ENCODE measurements at regions not wholly inside any gene's neighbourhood (a gene's known extent, or its start where the extent isn't known, plus 50 kb on each side); places are given as distances from the start of the nearest gene placed in this dataset.

DNA sequence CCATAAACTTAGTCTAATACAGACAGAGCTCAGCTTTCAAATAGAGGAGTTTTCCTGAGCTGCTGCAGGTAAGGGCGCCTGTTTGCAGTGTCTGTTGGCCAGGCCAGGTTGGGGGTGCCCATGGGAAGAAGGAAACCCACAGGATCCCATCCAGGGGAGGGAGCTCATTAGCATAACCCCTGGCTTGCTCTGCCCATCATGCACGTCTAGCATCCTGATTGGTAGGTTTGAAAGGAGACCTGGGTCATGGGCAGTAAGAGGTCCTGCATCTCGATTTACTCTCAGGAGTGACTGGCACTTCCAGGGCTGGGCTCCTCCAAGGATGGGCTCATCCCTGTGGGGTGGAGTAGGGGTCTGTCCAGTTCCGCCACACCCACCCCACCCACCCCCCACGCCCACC, 103.7 kb upstream of the CLDN14 start:
- CTCF ChIA-PET (ENCODE audit: low intra/inter-chr PET ratio, low total read pairs) = no interaction called here

More for the DNA sequence above, 103.7 kb upstream of the CLDN14 start:
- Histone ChIP-seq H3K4me1 (ENCODE audit: insufficient read depth, low read length) (no peaks in the 10 kb centered on the region), H3K36me3 (replicated peaks in 1 of 2; ENCODE audit: control insufficient read depth in 1 of 2, insufficient read depth in 2 of 2, low read length in 2 of 2) (no peaks in the 10 kb centered on the region), H3K4me3 (replicated peaks in 1 of 3; ENCODE audit: insufficient read depth in 1 of 3, low read depth in 2 of 3, low read length in 3 of 3) (no peak overlapping the region), H3K79me2 (ENCODE audit: insufficient read depth, low read length) (no peaks in the 10 kb centered on the region), H3K4me2 (ENCODE audit: low read depth, low read length) (no peak overlapping the region), H3K27me3 (ENCODE audit: control insufficient read depth in 1 of 2, insufficient read depth in 2 of 2, low read length in 2 of 2) (peaks cover 0 to 6% of the 10 kb centered on the region in 2 experiments; a peak in 1 of 5 replicates), H2AFZ (ENCODE audit: low read length) (no peak overlapping the region), H3K9ac (ENCODE audit: insufficient read depth, low read depth, low read length) (no peak overlapping the region), H3K27ac (ENCODE audit: extremely low read length, insufficient read depth, low read length) (no peak overlapping the region), H4K20me1 (ENCODE audit: insufficient read depth, low read length) (no peaks in the 10 kb centered on the region), H3K9me3 (ENCODE audit: low read length) (no peaks in the 10 kb centered on the region)
- WGBS (ENCODE audit: low lambda C conversion rate) = 18% methylated on average over 3 of the region's 5 CpGs
- no TSS peak for BruUV-seq (replicated peaks)
- ATAC-seq (no peak), FAIRE-seq (no peak), DNase-seq (ENCODE audit: low spot score) (no peak)
- POLR2A ChIA-PET = no interaction called here
- no peak for TF ChIP-seq MTF2 (CRISPR knock-in tag; IDR thresholded peaks at IDR 0.05; ENCODE audit: borderline replicate concordance)
- TF ChIP-seq HMG20A (CRISPR knock-in tag; IDR thresholded peaks at IDR 0.05; ENCODE audit: borderline replicate concordance) = no peak
- no peak for TF ChIP-seq ZNF460 (CRISPR knock-in tag; IDR thresholded peaks at IDR 0.05; ENCODE audit: borderline replicate concordance)
- no peak for TF ChIP-seq ZNF30 (CRISPR knock-in tag; IDR thresholded peaks at IDR 0.05)
- no peak for TF ChIP-seq ZNF558 (CRISPR knock-in tag; IDR thresholded peaks at IDR 0.05; ENCODE audit: borderline replicate concordance)
- no peak for TF ChIP-seq NFYC (CRISPR knock-in tag; IDR thresholded peaks at IDR 0.05)
- TF ChIP-seq ZNF557 (CRISPR knock-in tag; IDR thresholded peaks at IDR 0.05) = no peak
- TF ChIP-seq, protein P1, sequence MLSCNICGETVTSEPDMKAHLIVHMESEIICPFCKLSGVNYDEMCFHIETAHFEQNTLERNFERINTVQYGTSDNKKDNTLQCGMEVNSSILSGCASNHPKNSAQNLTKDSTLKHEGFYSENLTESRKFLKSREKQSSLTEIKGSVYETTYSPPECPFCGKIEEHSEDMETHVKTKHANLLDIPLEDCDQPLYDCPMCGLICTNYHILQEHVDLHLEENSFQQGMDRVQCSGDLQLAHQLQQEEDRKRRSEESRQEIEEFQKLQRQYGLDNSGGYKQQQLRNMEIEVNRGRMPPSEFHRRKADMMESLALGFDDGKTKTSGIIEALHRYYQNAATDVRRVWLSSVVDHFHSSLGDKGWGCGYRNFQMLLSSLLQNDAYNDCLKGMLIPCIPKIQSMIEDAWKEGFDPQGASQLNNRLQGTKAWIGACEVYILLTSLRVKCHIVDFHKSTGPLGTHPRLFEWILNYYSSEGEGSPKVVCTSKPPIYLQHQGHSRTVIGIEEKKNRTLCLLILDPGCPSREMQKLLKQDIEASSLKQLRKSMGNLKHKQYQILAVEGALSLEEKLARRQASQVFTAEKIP (CRISPR knock-in tag; IDR thresholded peaks at IDR 0.05; ENCODE audit: borderline replicate concordance) = no peak
- TF ChIP-seq ZNF343 (CRISPR knock-in tag; IDR thresholded peaks at IDR 0.05) = no peak
- no peak for TF ChIP-seq RXRA (CRISPR knock-in tag; IDR thresholded peaks at IDR 0.05)
- TF ChIP-seq, protein P2, sequence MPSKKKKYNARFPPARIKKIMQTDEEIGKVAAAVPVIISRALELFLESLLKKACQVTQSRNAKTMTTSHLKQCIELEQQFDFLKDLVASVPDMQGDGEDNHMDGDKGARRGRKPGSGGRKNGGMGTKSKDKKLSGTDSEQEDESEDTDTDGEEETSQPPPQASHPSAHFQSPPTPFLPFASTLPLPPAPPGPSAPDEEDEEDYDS (CRISPR knock-in tag; IDR thresholded peaks at IDR 0.05) = no peak
- TF ChIP-seq, protein P3, sequence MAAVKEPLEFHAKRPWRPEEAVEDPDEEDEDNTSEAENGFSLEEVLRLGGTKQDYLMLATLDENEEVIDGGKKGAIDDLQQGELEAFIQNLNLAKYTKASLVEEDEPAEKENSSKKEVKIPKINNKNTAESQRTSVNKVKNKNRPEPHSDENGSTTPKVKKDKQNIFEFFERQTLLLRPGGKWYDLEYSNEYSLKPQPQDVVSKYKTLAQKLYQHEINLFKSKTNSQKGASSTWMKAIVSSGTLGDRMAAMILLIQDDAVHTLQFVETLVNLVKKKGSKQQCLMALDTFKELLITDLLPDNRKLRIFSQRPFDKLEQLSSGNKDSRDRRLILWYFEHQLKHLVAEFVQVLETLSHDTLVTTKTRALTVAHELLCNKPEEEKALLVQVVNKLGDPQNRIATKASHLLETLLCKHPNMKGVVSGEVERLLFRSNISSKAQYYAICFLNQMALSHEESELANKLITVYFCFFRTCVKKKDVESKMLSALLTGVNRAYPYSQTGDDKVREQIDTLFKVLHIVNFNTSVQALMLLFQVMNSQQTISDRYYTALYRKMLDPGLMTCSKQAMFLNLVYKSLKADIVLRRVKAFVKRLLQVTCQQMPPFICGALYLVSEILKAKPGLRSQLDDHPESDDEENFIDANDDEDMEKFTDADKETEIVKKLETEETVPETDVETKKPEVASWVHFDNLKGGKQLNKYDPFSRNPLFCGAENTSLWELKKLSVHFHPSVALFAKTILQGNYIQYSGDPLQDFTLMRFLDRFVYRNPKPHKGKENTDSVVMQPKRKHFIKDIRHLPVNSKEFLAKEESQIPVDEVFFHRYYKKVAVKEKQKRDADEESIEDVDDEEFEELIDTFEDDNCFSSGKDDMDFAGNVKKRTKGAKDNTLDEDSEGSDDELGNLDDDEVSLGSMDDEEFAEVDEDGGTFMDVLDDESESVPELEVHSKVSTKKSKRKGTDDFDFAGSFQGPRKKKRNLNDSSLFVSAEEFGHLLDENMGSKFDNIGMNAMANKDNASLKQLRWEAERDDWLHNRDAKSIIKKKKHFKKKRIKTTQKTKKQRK (IDR thresholded peaks at IDR 0.05; ENCODE audit: low read length) = no peak
- TF ChIP-seq HDAC1 (CRISPR knock-in tag; IDR thresholded peaks at IDR 0.05) = no peak
- TF ChIP-seq THAP11 (CRISPR knock-in tag; IDR thresholded peaks at IDR 0.05) = no peak
- no peak for TF ChIP-seq HHEX (CRISPR knock-in tag; IDR thresholded peaks at IDR 0.05)
- no peak for TF ChIP-seq KDM6A (CRISPR knock-in tag; IDR thresholded peaks at IDR 0.05; ENCODE audit: low read depth)
- TF ChIP-seq ZNF580 (CRISPR knock-in tag; IDR thresholded peaks at IDR 0.05; ENCODE audit: borderline replicate concordance, low read depth) = no peak
- TF ChIP-seq, protein P4, sequence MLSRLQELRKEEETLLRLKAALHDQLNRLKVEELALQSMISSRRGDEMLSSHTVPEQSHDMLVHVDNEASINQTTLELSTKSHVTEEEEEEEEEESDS (CRISPR knock-in tag; IDR thresholded peaks at IDR 0.05; ENCODE audit: borderline replicate concordance) = no peak
- no peak for TF ChIP-seq ELF3 (CRISPR knock-in tag; IDR thresholded peaks at IDR 0.05)
- intact Hi-C loops (cut with micrococcal nuclease; ENCODE audit: unreplicated experiment) = loop anchor here (10.0 kb wide), 1 partner anchor 79 kb away; no protein-coding TSS in a partner anchor
- in situ Hi-C loops (cut with HindIII; ENCODE audit: extremely low pct_ligation_motif_present, low pct_unique_long_range_greater_than_20kb) = no loop called here

Measured in HepG2 (cell line).